ENCODE measurements at regions not wholly inside any gene's neighbourhood (a gene's known extent, or its start where the extent isn't known, plus 50 kb on each side); places are given as distances from the start of the nearest gene placed in this dataset.

- no peak for DNase-seq (ENCODE audit: low read depth, low spot score)
- RAD21 ChIA-PET (ENCODE audit: low non-redundant PET in 1 of 2, low total read pairs in 2 of 2, uncharacterized antibody in 2 of 2, unreplicated experiment in 2 of 2), result no interaction called here
Measured at GRCh38 chr7:18206331-18206730, 178.7 kb upstream of the PRPS1L1 start.

More at GRCh38 chr7:18206331-18206730, 178.7 kb upstream of the PRPS1L1 start:
- no peaks in the 10 kb centered on the region for H3K36me3 ChIP-seq (ENCODE audit: control insufficient read depth in 1 of 2, insufficient read depth in 2 of 2, low read length in 2 of 2)
- H3K9ac ChIP-seq (ENCODE audit: low read length), result no peak overlapping the region
- intact Hi-C loops (cut with micrococcal nuclease), result no loop called here
- no peak overlapping the region for H3K4me3 ChIP-seq (replicated peaks in 1 of 2; ENCODE audit: low read depth in 1 of 2, low read length in 2 of 2)
- BruUV-seq (replicated peaks), result no TSS peak
- ChIA-PET CTCF (no interaction called here), POLR2A (no interaction called here)
- TF ChIP-seq JUND (IDR thresholded peaks at IDR 0.05) (no peak), YY1 (IDR thresholded peaks at IDR 0.05; ENCODE audit: extremely low read depth, insufficient replicate concordance, low read depth, low read length) (no peak), CEBPB (IDR thresholded peaks at IDR 0.05; ENCODE audit: low read depth) (no peak), REST (IDR thresholded peaks at IDR 0.05; ENCODE audit: low read depth) (no peak), EZH2phosphoT487 (IDR thresholded peaks at IDR 0.05; ENCODE audit: borderline replicate concordance) (no peak), ZBTB33 (IDR thresholded peaks at IDR 0.05; ENCODE audit: extremely low read depth, insufficient replicate concordance, low read length) (no peak), EGR1 (IDR thresholded peaks at IDR 0.05; ENCODE audit: low read depth) (no peak), FOSL1 (IDR thresholded peaks at IDR 0.05; ENCODE audit: low read depth) (no peak), RAD21 (IDR thresholded peaks at IDR 0.05; ENCODE audit: low read depth) (no peak), SIN3A (IDR thresholded peaks at IDR 0.05; ENCODE audit: low read depth) (no peak), SRF (IDR thresholded peaks at IDR 0.05; ENCODE audit: low read depth) (no peak)
- H3K27ac ChIP-seq (ENCODE audit: low read depth, low read length), result no peak overlapping the region
- no peaks in the 10 kb centered on the region for H3K4me1 ChIP-seq (ENCODE audit: control insufficient read depth in 1 of 2, insufficient read depth in 2 of 2, low read length in 2 of 2)
- H2AFZ ChIP-seq (ENCODE audit: low read depth, low read length, poor library complexity, severe bottlenecking), result no peak overlapping the region
- no peak for ATAC-seq
- H4K20me1 ChIP-seq (ENCODE audit: insufficient read depth), result no peaks in the 10 kb centered on the region
- no peaks in the 10 kb centered on the region for H3K9me3 ChIP-seq (ENCODE audit: control insufficient read depth in 1 of 2, insufficient read depth in 1 of 2, low read depth in 1 of 2, low read length in 2 of 2)
- no peaks in the 10 kb centered on the region for H3K79me2 ChIP-seq (ENCODE audit: insufficient read depth, low read length)
- no peaks in the 10 kb centered on the region for H3K27me3 ChIP-seq (ENCODE audit: insufficient read depth, low read length)
- no peaks in the 10 kb centered on the region for H3K9me2 ChIP-seq (ENCODE audit: insufficient read depth)
- H3K4me2 ChIP-seq (ENCODE audit: low read length), result no peak overlapping the region
